ENCODE measurements at regions not wholly inside any gene's neighbourhood (a gene's known extent, or its start where the extent isn't known, plus 50 kb on each side); places are given as distances from the start of the nearest gene placed in this dataset.
A peak's percentile ranks its signal among the peaks of the same experiment; 100 is the strongest.

DNA sequence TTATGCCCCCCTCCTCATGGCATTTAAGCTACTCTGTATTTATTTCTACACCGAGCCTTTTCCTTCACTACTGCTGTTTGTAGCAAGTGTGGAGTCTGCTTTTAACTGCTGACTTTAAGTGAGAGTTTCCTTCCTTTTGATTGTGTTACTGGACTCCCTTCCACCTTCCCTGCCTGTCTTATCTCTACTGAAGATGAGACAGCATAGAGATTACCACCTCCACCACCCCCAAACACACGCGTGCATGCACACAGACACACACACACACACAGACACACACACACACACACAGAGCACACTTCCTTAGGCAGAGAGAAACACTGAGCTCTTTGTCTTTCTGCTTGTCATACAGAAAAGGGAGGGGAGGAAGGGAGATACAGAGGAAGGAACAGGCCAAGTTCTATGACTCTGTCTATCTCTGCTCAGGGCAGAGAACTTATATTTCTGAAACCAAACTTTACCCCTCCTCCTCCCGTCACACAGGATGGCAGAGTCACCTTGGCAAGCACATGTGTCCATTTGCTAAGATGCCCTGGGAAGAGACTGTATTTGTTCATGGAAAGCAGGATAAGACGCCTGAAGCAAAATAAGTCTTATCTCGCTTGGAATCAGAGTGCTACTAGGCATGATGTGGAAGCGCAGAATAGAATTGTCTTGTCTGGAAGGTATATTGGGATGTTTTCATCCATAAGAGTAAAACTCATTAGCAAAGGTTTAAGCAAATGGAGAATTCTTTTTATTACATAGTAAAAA is 81.8 kb upstream of the CAV2 start:
- peak; percentile 84 for ATAC-seq

DNA sequence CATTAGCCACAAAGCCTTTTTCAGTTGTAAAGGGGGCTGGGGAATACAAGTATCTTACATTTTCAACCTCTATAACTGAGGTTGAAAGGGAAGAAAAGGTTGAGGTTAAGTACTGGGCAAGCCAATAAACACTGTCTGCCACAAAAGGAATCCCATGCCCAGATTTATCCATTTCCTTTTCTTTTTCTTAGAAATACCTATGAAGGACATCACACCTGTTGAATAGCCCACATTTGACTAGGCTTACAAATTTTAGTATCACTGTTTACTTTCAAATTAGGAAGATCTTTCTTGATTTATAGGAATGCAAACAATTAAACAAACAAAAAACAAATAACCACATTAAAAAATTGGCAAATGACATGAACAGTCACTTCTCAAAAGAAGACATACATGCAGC is 81.0 kb upstream of the CAV2 start:
- DNase-seq = no peak
- Histone ChIP-seq H3K9me3 (no peaks in the 10 kb centered on the region), H3K4me3 (no peak overlapping the region), H3K36me3 (ENCODE audit: low read depth) (no peaks in the 10 kb centered on the region), H3K4me1 (ENCODE audit: low read depth) (no peaks in the 10 kb centered on the region)
- TF ChIP-seq, protein P1, sequence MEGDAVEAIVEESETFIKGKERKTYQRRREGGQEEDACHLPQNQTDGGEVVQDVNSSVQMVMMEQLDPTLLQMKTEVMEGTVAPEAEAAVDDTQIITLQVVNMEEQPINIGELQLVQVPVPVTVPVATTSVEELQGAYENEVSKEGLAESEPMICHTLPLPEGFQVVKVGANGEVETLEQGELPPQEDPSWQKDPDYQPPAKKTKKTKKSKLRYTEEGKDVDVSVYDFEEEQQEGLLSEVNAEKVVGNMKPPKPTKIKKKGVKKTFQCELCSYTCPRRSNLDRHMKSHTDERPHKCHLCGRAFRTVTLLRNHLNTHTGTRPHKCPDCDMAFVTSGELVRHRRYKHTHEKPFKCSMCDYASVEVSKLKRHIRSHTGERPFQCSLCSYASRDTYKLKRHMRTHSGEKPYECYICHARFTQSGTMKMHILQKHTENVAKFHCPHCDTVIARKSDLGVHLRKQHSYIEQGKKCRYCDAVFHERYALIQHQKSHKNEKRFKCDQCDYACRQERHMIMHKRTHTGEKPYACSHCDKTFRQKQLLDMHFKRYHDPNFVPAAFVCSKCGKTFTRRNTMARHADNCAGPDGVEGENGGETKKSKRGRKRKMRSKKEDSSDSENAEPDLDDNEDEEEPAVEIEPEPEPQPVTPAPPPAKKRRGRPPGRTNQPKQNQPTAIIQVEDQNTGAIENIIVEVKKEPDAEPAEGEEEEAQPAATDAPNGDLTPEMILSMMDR (IDR thresholded peaks at IDR 0.05) = no peak
- intact Hi-C loops (cut with DNase I, micrococcal nuclease) = no loop called here
- ATAC-seq = no peak

More for the DNA sequence above, 81.8 kb upstream of the CAV2 start:
- no peaks in the 10 kb centered on the region for H3K36me3 ChIP-seq (ENCODE audit: low read depth)
- no peaks in the 10 kb centered on the region for H3K4me1 ChIP-seq (ENCODE audit: low read depth)
- intact Hi-C loops (cut with DNase I, micrococcal nuclease) = no loop called here
- H3K4me3 ChIP-seq = no peak overlapping the region
- H3K9me3 ChIP-seq = no peaks in the 10 kb centered on the region
- TF ChIP-seq, protein P1 (IDR thresholded peaks at IDR 0.05) = no peak
- peak in 1 of 3 donors; percentile 29 for DNase-seq

DNA sequence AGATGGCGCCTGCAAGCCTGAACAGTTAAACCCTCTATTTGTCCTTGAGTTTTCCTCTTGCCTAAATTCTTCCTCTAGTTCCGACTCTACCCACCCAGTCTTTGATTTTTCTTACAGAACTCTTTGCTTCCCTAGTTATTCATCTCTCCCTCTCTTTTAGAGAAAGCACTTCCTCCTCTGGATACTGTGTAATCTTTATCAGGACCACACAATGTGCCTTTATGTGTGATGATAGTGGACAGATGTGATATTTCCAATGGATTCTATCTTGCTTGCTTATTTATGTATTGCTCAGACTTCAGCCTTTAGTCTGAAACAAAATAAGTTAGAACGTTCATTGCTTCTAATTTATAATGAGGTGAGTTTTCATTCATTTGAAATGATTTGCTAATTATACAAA is 79.5 kb upstream of the CAV2 start:
- intact Hi-C loops (cut with DNase I, micrococcal nuclease) = no loop called here
- TF ChIP-seq, protein P1 (IDR thresholded peaks at IDR 0.05) = no peak
- Histone ChIP-seq H3K4me3 (no peak overlapping the region), H3K4me1 (ENCODE audit: low read depth) (no peaks in the 10 kb centered on the region), H3K36me3 (ENCODE audit: low read depth) (no peaks in the 10 kb centered on the region), H3K9me3 (no peaks in the 10 kb centered on the region)
- DNase-seq (no peak), ATAC-seq (no peak)

DNA sequence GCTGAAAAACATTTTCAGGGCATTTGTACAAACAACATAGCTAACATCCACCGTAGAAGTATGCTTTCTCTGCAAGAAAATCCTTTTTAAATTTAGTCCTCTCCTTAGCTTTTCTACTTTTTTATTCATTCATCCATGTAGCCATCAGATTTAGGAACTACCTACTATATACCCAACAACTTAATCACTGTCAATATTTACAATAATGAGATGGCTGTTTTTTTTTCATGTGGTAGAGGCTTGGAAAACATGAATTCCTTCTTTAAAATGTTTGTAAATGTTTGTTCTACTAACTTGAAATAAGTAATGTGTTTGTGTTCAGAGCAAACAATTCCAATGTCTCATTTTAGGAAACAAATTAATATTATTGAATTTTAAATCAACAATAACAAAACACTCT is 78.2 kb upstream of the CAV2 start:
- ATAC-seq = no peak

DNA sequence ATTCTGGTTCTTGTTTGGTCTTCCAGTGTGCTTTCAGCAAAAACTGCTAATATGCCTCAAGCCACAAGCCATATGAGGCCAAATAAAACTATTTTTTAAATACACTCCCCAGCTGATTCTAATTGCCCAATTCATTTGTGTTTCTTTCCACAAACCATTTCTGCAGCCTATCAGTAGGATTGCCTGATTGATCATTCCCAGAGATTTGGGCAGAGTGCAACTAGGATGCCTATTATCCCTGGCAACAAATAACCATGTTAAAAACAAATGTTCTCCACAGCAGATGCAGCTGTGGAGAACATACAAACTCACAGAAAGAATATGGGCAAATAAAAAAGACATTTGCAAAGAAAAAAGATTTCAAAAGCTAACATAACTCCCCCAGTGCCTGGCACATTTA is 76.9 kb upstream of the CAV2 start:
- no peak for ATAC-seq
- H3K36me3 ChIP-seq (ENCODE audit: low read depth) = no peaks in the 10 kb centered on the region
- no peak for DNase-seq
- no peak overlapping the region for H3K4me3 ChIP-seq
- TF ChIP-seq, protein P1 (IDR thresholded peaks at IDR 0.05) = no peak
- peaks cover 10% of the 10 kb centered on the region for H3K4me1 ChIP-seq (ENCODE audit: low read depth)
- intact Hi-C loops (cut with DNase I, micrococcal nuclease) = no loop called here
- no peaks in the 10 kb centered on the region for H3K9me3 ChIP-seq

More for the DNA sequence above, 78.2 kb upstream of the CAV2 start:
- Histone ChIP-seq H3K9me3 (no peaks in the 10 kb centered on the region), H3K36me3 (ENCODE audit: low read depth) (no peaks in the 10 kb centered on the region), H3K4me3 (no peak overlapping the region), H3K4me1 (ENCODE audit: low read depth) (peaks cover 4% of the 10 kb centered on the region)
- no peak for DNase-seq
- TF ChIP-seq, protein P1 (IDR thresholded peaks at IDR 0.05) = no peak
- intact Hi-C loops (cut with DNase I, micrococcal nuclease) = no loop called here
